Upper lobe of left lung (tissue), 6 donors: ENCODE measurements at regions not wholly inside any gene's neighbourhood (a gene's known extent, or its start where the extent isn't known, plus 50 kb on each side); places are given as distances from the start of the nearest gene placed in this dataset.

Experiments
- ATAC-seq, 2 donors: fragments of 200-7000 bp; cut with Tn5 transposase; one replicate each; pipeline ENCODE4 v1.9.1; 2022; ENCODE audit warnings: mild to moderate bottlenecking in 2 of 2, moderate library complexity in 2 of 2; ENCODE audit not compliant: low FRiP score in 2 of 2
- DNase-seq, 2 donors: peaks; one replicate each; pipeline ENCODE4 v3.0.0-alpha.2; 2019 to 2020
- H3K27ac ChIP-seq, 4 donors: fragments of 200-600 bp; sonication (generic); one replicate each; pipeline ENCODE4 v1.5.1; 2016 to 2019
- H3K27me3 ChIP-seq, 4 donors: fragments of 200-600 bp; sonication (generic); one replicate each; pipeline ENCODE4 v1.5.1; 2017 to 2019
- H3K36me3 ChIP-seq, 4 donors: fragments of 200-600 bp; sonication (generic); one replicate each; pipeline ENCODE4 v1.5.1; 2016 to 2019
- H3K4me1 ChIP-seq, 4 donors: fragments of 200-600 bp; sonication (generic); one replicate each; pipeline ENCODE4 v1.5.1; 2018 to 2019
- H3K4me3 ChIP-seq, 4 donors: fragments of 200-600 bp; sonication (generic); one replicate each; pipeline ENCODE4 v1.5.1; 2017 to 2019; ENCODE audit warnings: mild to moderate bottlenecking in 2 of 4, moderate library complexity in 1 of 4
- H3K9me3 ChIP-seq, 4 donors: fragments of 200-600 bp; sonication (generic); one replicate each; pipeline ENCODE4 v1.5.1; 2018 to 2019
- EP300 ChIP-seq, 4 donors: sonication (generic); formaldehyde crosslinking; IDR thresholded peaks; one replicate each; pipeline ENCODE4 v1.5.1; 2017; ENCODE audit warnings: antibody characterized with exemption in 4 of 4, control low read depth in 2 of 4
- POLR2A ChIP-seq, 4 donors: fragments of 450-650 bp; IDR thresholded peaks; one replicate each; pipeline ENCODE4 v1.5.1; 2016 to 2017; ENCODE audit warnings: antibody characterized with exemption in 4 of 4, mild to moderate bottlenecking in 2 of 4
- POLR2AphosphoS5 ChIP-seq, 2 donors: sonication (generic); formaldehyde crosslinking; IDR thresholded peaks; one replicate each; pipeline ENCODE4 v1.5.1; 2017; ENCODE audit warnings: antibody characterized with exemption in 2 of 2
- WGBS, 2 donors: methylation state at CpG; one replicate each; pipeline ENCODE4 v1.1.5; 2017 to 2018; 5-methylcytosine and 5-hydroxymethylcytosine counted together
- TF ChIP-seq, protein P1 (sequence below), 6 experiments: fragments of 450-650 bp in 4 of 6; fragments of 200-600 bp in 2 of 6; sonication (generic) in 2 of 6; IDR thresholded peaks; one replicate each; pipeline ENCODE4 v1.5.1; 2016 to 2019; ENCODE audit warnings: antibody characterized with exemption in 6 of 6
- donor health status: DM: no; HTN: no; CAD: no; lungs with moderate emphysema.
- donor health status: DM: no; HTN: yes; CAD: no; lungs with severe emphysema.

DNA sequence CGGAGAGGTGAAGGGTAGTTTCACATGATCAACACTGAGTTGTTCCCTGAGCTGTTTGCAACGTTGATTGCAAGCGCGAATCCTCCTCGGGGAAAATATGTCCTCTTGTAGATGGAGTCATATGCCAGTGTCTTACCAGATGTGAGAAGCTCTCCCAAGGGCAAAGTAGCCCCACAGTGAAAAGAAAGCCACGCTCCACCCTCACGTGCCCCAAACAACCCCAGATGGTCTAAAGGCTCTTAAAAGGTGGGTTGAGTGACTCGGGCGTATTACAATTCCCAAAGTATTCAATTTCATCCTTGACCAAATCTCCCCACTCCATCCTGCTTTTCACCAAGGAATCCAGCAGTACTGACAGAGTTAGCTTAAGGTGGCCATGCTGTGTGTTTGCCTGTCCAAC is 332.1 kb upstream of the SOX11 start:
- TF ChIP-seq POLR2A (IDR thresholded peaks at IDR 0.05): no peak
- TF ChIP-seq POLR2AphosphoS5 (IDR thresholded peaks at IDR 0.05): no peak
- TF ChIP-seq, protein P1, sequence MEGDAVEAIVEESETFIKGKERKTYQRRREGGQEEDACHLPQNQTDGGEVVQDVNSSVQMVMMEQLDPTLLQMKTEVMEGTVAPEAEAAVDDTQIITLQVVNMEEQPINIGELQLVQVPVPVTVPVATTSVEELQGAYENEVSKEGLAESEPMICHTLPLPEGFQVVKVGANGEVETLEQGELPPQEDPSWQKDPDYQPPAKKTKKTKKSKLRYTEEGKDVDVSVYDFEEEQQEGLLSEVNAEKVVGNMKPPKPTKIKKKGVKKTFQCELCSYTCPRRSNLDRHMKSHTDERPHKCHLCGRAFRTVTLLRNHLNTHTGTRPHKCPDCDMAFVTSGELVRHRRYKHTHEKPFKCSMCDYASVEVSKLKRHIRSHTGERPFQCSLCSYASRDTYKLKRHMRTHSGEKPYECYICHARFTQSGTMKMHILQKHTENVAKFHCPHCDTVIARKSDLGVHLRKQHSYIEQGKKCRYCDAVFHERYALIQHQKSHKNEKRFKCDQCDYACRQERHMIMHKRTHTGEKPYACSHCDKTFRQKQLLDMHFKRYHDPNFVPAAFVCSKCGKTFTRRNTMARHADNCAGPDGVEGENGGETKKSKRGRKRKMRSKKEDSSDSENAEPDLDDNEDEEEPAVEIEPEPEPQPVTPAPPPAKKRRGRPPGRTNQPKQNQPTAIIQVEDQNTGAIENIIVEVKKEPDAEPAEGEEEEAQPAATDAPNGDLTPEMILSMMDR (IDR thresholded peaks at IDR 0.05): no peak
- TF ChIP-seq EP300 (IDR thresholded peaks at IDR 0.05): no peak
- Histone ChIP-seq H3K4me1 (no peaks in the 10 kb centered on the region), H3K4me3 (no peak overlapping the region), H3K27ac (no peak overlapping the region), H3K36me3 (no peaks in the 10 kb centered on the region), H3K27me3 (no peaks in the 10 kb centered on the region), H3K9me3 (no peaks in the 10 kb centered on the region)
- DNase-seq: no peak
- WGBS, 2 donors: 78 to 87% methylated on average over 9 of the region's 9 CpGs
- ATAC-seq: no peak

GRCh38 chr2:5364361-5364760 is 327.8 kb upstream of the SOX11 start:
- 88 to 98% methylated on average over 4 of the region's 4 CpGs for WGBS, 2 donors
- Histone ChIP-seq H3K27ac (no peak overlapping the region), H3K36me3 (no peaks in the 10 kb centered on the region), H3K4me3 (no peak overlapping the region), H3K4me1 (no peaks in the 10 kb centered on the region), H3K9me3 (no peaks in the 10 kb centered on the region), H3K27me3 (no peaks in the 10 kb centered on the region)
- TF ChIP-seq, protein P1 (IDR thresholded peaks at IDR 0.05): no peak
- no peak for TF ChIP-seq POLR2A (IDR thresholded peaks at IDR 0.05)
- no peak for TF ChIP-seq POLR2AphosphoS5 (IDR thresholded peaks at IDR 0.05)
- no peak for TF ChIP-seq EP300 (IDR thresholded peaks at IDR 0.05)
- ATAC-seq (no peak), DNase-seq (no peak)

DNA sequence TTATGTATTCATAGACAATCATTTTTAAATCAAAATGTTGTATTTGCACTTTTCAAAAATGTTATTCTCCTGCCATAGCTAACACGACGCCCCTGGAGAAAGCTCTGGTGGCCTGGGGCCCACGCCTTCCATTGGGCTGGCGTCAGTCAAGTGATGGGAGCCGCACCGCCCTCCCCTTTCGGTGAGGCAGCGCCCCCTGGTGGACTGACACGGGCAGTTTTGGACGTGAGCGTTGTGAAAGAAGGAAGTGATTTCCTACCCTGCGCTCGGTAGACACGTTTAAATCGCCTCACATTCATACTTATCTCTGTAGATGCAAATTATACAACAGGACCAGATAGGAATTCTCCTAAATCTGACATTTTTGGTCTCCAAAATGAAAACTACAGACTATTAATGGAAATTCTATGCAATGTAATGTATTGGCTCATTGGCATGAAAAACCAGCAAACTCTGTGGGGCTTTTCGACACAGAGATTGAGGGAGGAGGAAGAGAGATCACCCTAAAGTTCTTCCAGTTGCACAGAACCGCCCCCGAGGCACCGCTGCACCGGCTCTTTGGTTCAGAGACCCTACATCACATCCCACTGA is 326.2 kb upstream of the SOX11 start:
- H3K36me3 ChIP-seq: no peaks in the 10 kb centered on the region
- no peaks in the 10 kb centered on the region for H3K4me1 ChIP-seq
- no peaks in the 10 kb centered on the region for H3K27me3 ChIP-seq
- ATAC-seq (peak; percentile 67 to 72), DNase-seq (peak; percentile 55 to 85)
- no peaks in the 10 kb centered on the region for H3K9me3 ChIP-seq
- no peak overlapping the region for H3K27ac ChIP-seq
- TF ChIP-seq POLR2A (IDR thresholded peaks at IDR 0.05): no peak
- TF ChIP-seq, protein P1 (IDR thresholded peaks at IDR 0.05): peak; percentile 40 to 75 (median 54)
- 15 to 24% methylated on average over 20 of the region's 20 CpGs for WGBS, 2 donors
- no peak overlapping the region for H3K4me3 ChIP-seq

DNA sequence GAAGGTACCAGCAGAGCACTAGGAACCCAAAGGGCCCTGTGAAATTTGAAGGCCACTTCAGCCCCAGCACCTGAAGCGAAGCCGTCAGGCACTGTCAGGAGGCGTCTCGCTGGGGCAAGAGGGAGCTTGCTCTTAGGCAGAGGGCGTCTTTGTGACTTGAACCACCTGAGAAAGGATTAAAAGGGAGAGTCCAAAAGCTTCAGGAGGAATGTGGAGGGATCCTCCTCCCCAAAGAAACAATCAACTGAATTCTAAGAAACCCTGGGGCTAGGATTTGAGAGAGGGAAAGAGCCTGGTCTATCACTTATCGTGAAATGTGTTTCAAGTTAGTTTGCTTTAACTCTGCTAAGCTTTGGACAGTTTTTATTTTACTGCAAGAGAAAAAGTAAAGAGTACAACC is 324.9 kb upstream of the SOX11 start:
- Histone ChIP-seq H3K4me1 (no peaks in the 10 kb centered on the region), H3K4me3 (no peak overlapping the region), H3K27ac (no peak overlapping the region), H3K9me3 (no peaks in the 10 kb centered on the region), H3K36me3 (no peaks in the 10 kb centered on the region), H3K27me3 (no peaks in the 10 kb centered on the region)
- ATAC-seq: no peak
- DNase-seq: peak in 1 of 2 donors; percentile 8
- 93 to 96% methylated on average over 6 of the region's 6 CpGs for WGBS, 2 donors
- no peak for TF ChIP-seq EP300 (IDR thresholded peaks at IDR 0.05)
- no peak for TF ChIP-seq POLR2AphosphoS5 (IDR thresholded peaks at IDR 0.05)

DNA sequence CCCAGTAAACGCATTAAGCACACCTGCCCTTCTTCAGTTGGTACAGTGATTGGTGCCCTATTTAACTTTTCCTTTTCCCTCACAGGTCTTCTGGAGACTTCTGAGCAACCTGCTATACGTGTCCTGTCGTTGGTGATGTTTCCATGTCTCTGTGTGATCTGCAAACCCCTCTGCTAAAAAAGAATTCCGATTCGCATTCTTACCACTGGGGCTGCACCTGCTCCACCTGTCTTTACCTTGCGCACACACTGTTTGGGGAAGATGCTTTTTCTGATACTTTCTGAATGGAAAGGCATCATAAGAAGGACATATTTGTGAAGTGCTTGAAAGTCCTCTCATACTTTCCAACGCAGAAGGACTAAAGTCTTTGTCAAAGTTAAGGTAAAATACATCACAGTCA is 323.9 kb upstream of the SOX11 start:
- H3K36me3 ChIP-seq: no peaks in the 10 kb centered on the region
- no peak overlapping the region for H3K4me3 ChIP-seq
- WGBS, 2 donors: 66 to 80% methylated on average over 7 of the region's 7 CpGs
- DNase-seq: no peak
- H3K27ac ChIP-seq: no peak overlapping the region
- no peak for ATAC-seq
- no peaks in the 10 kb centered on the region for H3K9me3 ChIP-seq
- no peaks in the 10 kb centered on the region for H3K4me1 ChIP-seq
- TF ChIP-seq POLR2AphosphoS5 (IDR thresholded peaks at IDR 0.05) (no peak), EP300 (IDR thresholded peaks at IDR 0.05) (no peak)
- TF ChIP-seq, protein P1 (IDR thresholded peaks at IDR 0.05): peak in 1 of 6 experiments; percentile 6
- no peaks in the 10 kb centered on the region for H3K27me3 ChIP-seq
